Mesothelial cell of epicardium (in vitro differentiated cells): ENCODE measurements at regions not wholly inside any gene's neighbourhood (a gene's known extent, or its start where the extent isn't known, plus 50 kb on each side); places are given as distances from the start of the nearest gene placed in this dataset.
A peak's percentile ranks its signal among the peaks of the same experiment; 100 is the strongest.

ENCODE experiments used
- DNase-seq, 2 experiments: peaks; one replicate each; pipeline ENCODE4 v3.0.0; 2021; ENCODE audit warnings: low spot score in 2 of 2; ENCODE audit not compliant: unreplicated experiment in 2 of 2
- H3K27ac Mint-ChIP-seq: 2 replicates; pipeline ENCODE4 v1.8.0; 2021; ENCODE audit warnings: mixed read lengths
- H3K27me3 Mint-ChIP-seq: 2 replicates; pipeline ENCODE4 v1.8.0; 2021; ENCODE audit warnings: low read depth, mixed read lengths
- H3K36me3 Mint-ChIP-seq: 2 replicates; pipeline ENCODE4 v1.8.0; 2021; ENCODE audit warnings: mixed read lengths
- H3K4me1 Mint-ChIP-seq: 2 replicates; pipeline ENCODE4 v1.8.0; 2021; ENCODE audit warnings: mixed read lengths
- H3K4me3 Mint-ChIP-seq: 2 replicates; pipeline ENCODE4 v1.8.0; 2021; ENCODE audit warnings: mild to moderate bottlenecking, moderate library complexity, mixed read lengths
- H3K9me3 Mint-ChIP-seq: 2 replicates; pipeline ENCODE4 v1.8.0; 2021; ENCODE audit warnings: mixed read lengths
- CTCF ChIP-seq: fragments of 200-600 bp; sonication (generic); IDR thresholded peaks from one replicate; pipeline ENCODE4 v1.5.0; 2021; ENCODE audit warnings: antibody characterized with exemption; ENCODE audit not compliant: unreplicated experiment

GRCh38 chr2:175815537-175815936 is 186.5 kb downstream of the LNPK start:
- DNase-seq = no peak
- H3K9me3 Mint-ChIP-seq = peaks cover 28% of the 10 kb centered on the region
- no peaks in the 10 kb centered on the region for H3K4me1 Mint-ChIP-seq
- H3K4me3 Mint-ChIP-seq = no peak overlapping the region
- H3K27me3 Mint-ChIP-seq = no peaks in the 10 kb centered on the region
- no peak overlapping the region for H3K27ac Mint-ChIP-seq
- TF ChIP-seq CTCF = no peak
- peaks cover 6% of the 10 kb centered on the region for H3K36me3 Mint-ChIP-seq

GRCh38 chr2:175811971-175812370 is 190.1 kb downstream of the LNPK start:
- no peak for DNase-seq
- H3K27ac Mint-ChIP-seq = no peak overlapping the region
- H3K4me1 Mint-ChIP-seq = peaks cover 13% of the 10 kb centered on the region
- peaks cover 6% of the 10 kb centered on the region for H3K36me3 Mint-ChIP-seq
- H3K9me3 Mint-ChIP-seq = peaks cover 24% of the 10 kb centered on the region
- no peak overlapping the region for H3K4me3 Mint-ChIP-seq
- TF ChIP-seq CTCF = no peak
- H3K27me3 Mint-ChIP-seq = no peaks in the 10 kb centered on the region

GRCh38 chr2:175808858-175809257 is 193.2 kb downstream of the LNPK start:
- H3K27ac Mint-ChIP-seq = no peak overlapping the region
- DNase-seq = no peak
- peaks cover 3% of the 10 kb centered on the region for H3K27me3 Mint-ChIP-seq
- H3K4me3 Mint-ChIP-seq = no peak overlapping the region
- peaks cover 21% of the 10 kb centered on the region for H3K4me1 Mint-ChIP-seq
- TF ChIP-seq CTCF = no peak
- H3K9me3 Mint-ChIP-seq = peaks cover 5% of the 10 kb centered on the region
- H3K36me3 Mint-ChIP-seq = no peaks in the 10 kb centered on the region

GRCh38 chr2:175808078-175808477 is 194.0 kb downstream of the LNPK start:
- Mint-ChIP-seq H3K4me3 (no peak overlapping the region), H3K27ac (no peak overlapping the region), H3K27me3 (peaks cover 3% of the 10 kb centered on the region), H3K9me3 (peaks cover 5% of the 10 kb centered on the region), H3K36me3 (no peaks in the 10 kb centered on the region), H3K4me1 (peaks cover 21% of the 10 kb centered on the region)
- TF ChIP-seq CTCF = no peak
- DNase-seq = no peak

GRCh38 chr2:175807031-175807873 is 194.8 kb downstream of the LNPK start:
- Mint-ChIP-seq H3K27me3 (peaks cover 3% of the 10 kb centered on the region), H3K36me3 (no peaks in the 10 kb centered on the region), H3K4me1 (peaks cover 21% of the 10 kb centered on the region), H3K27ac (peak overlapping the region; percentile 66), H3K4me3 (no peak overlapping the region), H3K9me3 (no peaks in the 10 kb centered on the region)
- TF ChIP-seq CTCF = no peak
- no peak for DNase-seq
